ENCODE measurements at regions not wholly inside any gene's neighbourhood (a gene's known extent, or its start where the extent isn't known, plus 50 kb on each side); places are given as distances from the start of the nearest gene placed in this dataset.

DNA sequence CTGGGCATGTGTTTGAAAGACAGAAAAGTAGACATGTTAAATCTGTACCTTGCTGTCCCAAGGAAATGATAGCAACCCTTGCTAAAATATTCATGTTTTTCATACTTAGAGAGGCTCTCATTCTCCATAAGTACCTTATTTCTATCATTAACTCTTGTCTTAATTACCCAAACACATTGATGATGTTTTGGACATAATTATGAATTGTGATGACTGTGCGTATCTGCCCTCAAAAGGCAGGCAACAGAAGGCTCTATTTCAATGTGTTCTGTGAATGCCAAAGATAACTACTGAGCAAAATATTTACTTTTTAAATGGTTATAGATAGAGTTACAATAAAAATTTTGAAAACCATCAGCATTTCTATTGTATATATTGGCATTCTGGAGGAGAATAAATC is 1263.8 kb downstream of the ZPLD1 start:
- Histone ChIP-seq H3K27ac (ENCODE audit: low read depth in 1 of 2, low read length in 1 of 2) (no peak overlapping the region), H3K9me3 (ENCODE audit: control insufficient read depth in 2 of 2, insufficient read depth in 1 of 2, low read length in 1 of 2) (no peaks in the 10 kb centered on the region), H3K27me3 (ENCODE audit: control insufficient read depth in 2 of 2, insufficient read depth in 1 of 2, low read length in 1 of 2) (no peaks in the 10 kb centered on the region), H3K36me3 (ENCODE audit: control insufficient read depth in 2 of 2, insufficient read depth in 2 of 2, low read length in 1 of 2) (no peaks in the 10 kb centered on the region), H3K4me1 (ENCODE audit: control insufficient read depth in 2 of 2, insufficient read depth in 2 of 2, low read length in 2 of 2) (no peaks in the 10 kb centered on the region), H3K4me3 (ENCODE audit: low read length in 2 of 2) (no peak overlapping the region)
- 95% methylated on average over 1 of the region's 1 CpG for WGBS
- DNase-seq (ENCODE audit: low read depth in 6 of 9, low spot score in 9 of 9): no peak

GRCh38 chr3:103699228-103699627 is 1264.4 kb downstream of the ZPLD1 start:
- H3K4me1 ChIP-seq (ENCODE audit: control insufficient read depth in 2 of 2, insufficient read depth in 2 of 2, low read length in 2 of 2): no peaks in the 10 kb centered on the region
- H3K9me3 ChIP-seq (ENCODE audit: control insufficient read depth in 2 of 2, insufficient read depth in 1 of 2, low read length in 1 of 2): no peaks in the 10 kb centered on the region
- H3K36me3 ChIP-seq (ENCODE audit: control insufficient read depth in 2 of 2, insufficient read depth in 2 of 2, low read length in 1 of 2): no peaks in the 10 kb centered on the region
- DNase-seq (ENCODE audit: low read depth in 6 of 9, low spot score in 9 of 9): no peak
- no peaks in the 10 kb centered on the region for H3K27me3 ChIP-seq (ENCODE audit: control insufficient read depth in 2 of 2, insufficient read depth in 1 of 2, low read length in 1 of 2)
- H3K27ac ChIP-seq (ENCODE audit: low read depth in 1 of 2, low read length in 1 of 2): no peak overlapping the region
- no peak overlapping the region for H3K4me3 ChIP-seq (ENCODE audit: low read length in 2 of 2)
- 97% methylated on average over 3 of the region's 3 CpGs for WGBS

DNA sequence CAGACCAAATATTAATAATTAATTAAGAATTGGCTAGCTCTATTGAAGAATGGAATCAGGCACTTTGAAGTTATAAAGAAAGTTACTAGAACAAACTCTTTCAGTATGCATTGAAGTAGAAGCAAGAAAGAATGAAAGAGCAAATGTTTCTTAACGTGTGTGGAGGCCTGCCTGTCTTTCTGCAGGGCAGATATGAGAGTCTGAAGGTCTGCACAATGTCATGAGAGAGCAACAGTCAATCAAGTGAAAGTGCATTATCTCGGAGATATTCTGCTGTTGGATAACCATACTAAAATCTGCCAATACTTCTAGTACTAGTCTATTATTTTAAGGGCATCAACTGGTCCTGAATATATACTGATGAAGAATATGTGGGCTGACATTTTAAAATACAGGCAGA is 1270.8 kb downstream of the ZPLD1 start:
- 78% methylated on average over 2 of the region's 2 CpGs for WGBS

GRCh38 chr3:103706671-103707070 is 1271.9 kb downstream of the ZPLD1 start:
- 86% methylated on average over 1 of the region's 1 CpG for WGBS
- no peaks in the 10 kb centered on the region for H3K27me3 ChIP-seq (ENCODE audit: control insufficient read depth in 2 of 2, insufficient read depth in 1 of 2, low read length in 1 of 2)
- H3K9me3 ChIP-seq (ENCODE audit: control insufficient read depth in 2 of 2, insufficient read depth in 1 of 2, low read length in 1 of 2): no peaks in the 10 kb centered on the region
- DNase-seq (ENCODE audit: low read depth in 6 of 9, low spot score in 9 of 9): no peak
- no peak overlapping the region for H3K4me3 ChIP-seq (ENCODE audit: low read length in 2 of 2)
- no peaks in the 10 kb centered on the region for H3K4me1 ChIP-seq (ENCODE audit: control insufficient read depth in 2 of 2, insufficient read depth in 2 of 2, low read length in 2 of 2)
- no peak overlapping the region for H3K27ac ChIP-seq (ENCODE audit: low read depth in 1 of 2, low read length in 1 of 2)
- no peaks in the 10 kb centered on the region for H3K36me3 ChIP-seq (ENCODE audit: control insufficient read depth in 2 of 2, insufficient read depth in 2 of 2, low read length in 1 of 2)

More for the DNA sequence above, 1270.8 kb downstream of the ZPLD1 start:
- Histone ChIP-seq H3K4me3 (ENCODE audit: low read length in 2 of 2) (no peak overlapping the region), H3K27ac (ENCODE audit: low read depth in 1 of 2, low read length in 1 of 2) (no peak overlapping the region), H3K4me1 (ENCODE audit: control insufficient read depth in 2 of 2, insufficient read depth in 2 of 2, low read length in 2 of 2) (no peaks in the 10 kb centered on the region), H3K36me3 (ENCODE audit: control insufficient read depth in 2 of 2, insufficient read depth in 2 of 2, low read length in 1 of 2) (no peaks in the 10 kb centered on the region), H3K27me3 (ENCODE audit: control insufficient read depth in 2 of 2, insufficient read depth in 1 of 2, low read length in 1 of 2) (no peaks in the 10 kb centered on the region), H3K9me3 (ENCODE audit: control insufficient read depth in 2 of 2, insufficient read depth in 1 of 2, low read length in 1 of 2) (no peaks in the 10 kb centered on the region)
- no peak for DNase-seq (ENCODE audit: low read depth in 6 of 9, low spot score in 9 of 9)

GRCh38 chr3:103711670-103712069 is 1276.9 kb downstream of the ZPLD1 start:
- 94% methylated on average over 5 of the region's 5 CpGs for WGBS
- no peak for DNase-seq (ENCODE audit: low read depth in 6 of 9, low spot score in 9 of 9)
- H3K36me3 ChIP-seq (ENCODE audit: control insufficient read depth in 2 of 2, insufficient read depth in 2 of 2, low read length in 1 of 2): no peaks in the 10 kb centered on the region
- H3K9me3 ChIP-seq (ENCODE audit: control insufficient read depth in 2 of 2, insufficient read depth in 1 of 2, low read length in 1 of 2): no peaks in the 10 kb centered on the region
- no peak overlapping the region for H3K4me3 ChIP-seq (ENCODE audit: low read length in 2 of 2)
- no peaks in the 10 kb centered on the region for H3K27me3 ChIP-seq (ENCODE audit: control insufficient read depth in 2 of 2, insufficient read depth in 1 of 2, low read length in 1 of 2)
- H3K4me1 ChIP-seq (ENCODE audit: control insufficient read depth in 2 of 2, insufficient read depth in 2 of 2, low read length in 2 of 2): no peaks in the 10 kb centered on the region
- H3K27ac ChIP-seq (ENCODE audit: low read depth in 1 of 2, low read length in 1 of 2): no peak overlapping the region

DNA sequence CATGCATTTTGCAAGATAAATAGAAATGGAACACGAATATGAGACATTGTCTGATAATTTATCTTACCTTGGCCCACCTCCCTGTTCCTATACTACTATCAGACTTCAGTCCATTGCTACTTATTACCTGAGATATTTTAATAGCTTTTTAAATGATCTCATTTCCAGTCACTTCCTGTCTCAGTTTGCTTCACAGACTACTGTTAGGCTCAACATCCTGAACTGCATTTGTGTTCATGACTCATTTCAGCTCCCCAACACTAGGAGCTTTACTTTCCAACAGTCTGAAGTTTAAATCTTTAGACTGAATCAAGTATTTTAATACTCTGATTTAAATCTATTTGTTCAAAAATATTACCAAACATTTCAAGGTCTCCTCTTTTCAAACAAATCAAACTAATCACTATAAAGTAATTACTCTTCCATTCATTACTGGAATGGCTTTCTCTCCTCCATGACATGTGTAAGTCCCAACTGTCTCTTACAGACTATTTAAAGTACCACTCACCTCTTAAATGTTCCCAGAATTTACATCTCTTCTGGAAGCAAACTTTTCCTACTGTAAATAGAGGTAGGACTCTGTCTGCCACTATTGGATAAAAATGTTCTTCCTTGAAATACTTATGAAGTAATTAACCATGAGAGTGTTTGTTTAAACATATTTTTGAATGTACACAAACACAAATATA is 1277.6 kb downstream of the ZPLD1 start:
- no peak overlapping the region for H3K4me3 ChIP-seq (ENCODE audit: low read length in 2 of 2)
- no peaks in the 10 kb centered on the region for H3K4me1 ChIP-seq (ENCODE audit: control insufficient read depth in 2 of 2, insufficient read depth in 2 of 2, low read length in 2 of 2)
- H3K27ac ChIP-seq (ENCODE audit: low read depth in 1 of 2, low read length in 1 of 2): no peak overlapping the region
- H3K27me3 ChIP-seq (ENCODE audit: control insufficient read depth in 2 of 2, insufficient read depth in 1 of 2, low read length in 1 of 2): no peaks in the 10 kb centered on the region
- H3K36me3 ChIP-seq (ENCODE audit: control insufficient read depth in 2 of 2, insufficient read depth in 2 of 2, low read length in 1 of 2): no peaks in the 10 kb centered on the region
- 65% methylated on average over 1 of the region's 1 CpG for WGBS
- no peaks in the 10 kb centered on the region for H3K9me3 ChIP-seq (ENCODE audit: control insufficient read depth in 2 of 2, insufficient read depth in 1 of 2, low read length in 1 of 2)
- no peak for DNase-seq (ENCODE audit: low read depth in 6 of 9, low spot score in 9 of 9)

DNA sequence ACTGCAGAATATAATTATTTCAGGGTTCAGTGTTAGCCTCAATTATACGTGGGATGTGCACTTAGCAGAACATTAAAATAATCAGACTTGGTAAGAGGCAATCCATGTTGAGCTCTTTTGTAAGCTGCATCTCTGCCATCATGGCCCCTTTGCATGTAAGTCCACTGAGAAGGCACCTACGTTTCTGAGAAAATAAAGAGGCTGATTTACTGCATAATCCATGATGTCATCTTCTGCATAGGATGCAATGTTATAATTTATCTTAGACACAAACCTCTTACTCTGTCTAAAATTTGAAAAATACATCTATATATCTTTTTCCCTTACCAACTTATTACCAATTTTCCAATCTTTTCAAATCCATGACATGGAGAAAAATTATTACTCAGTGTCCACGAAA is 1294.7 kb downstream of the ZPLD1 start:
- DNase-seq (ENCODE audit: low read depth in 6 of 9, low spot score in 9 of 9): no peak
- WGBS: 80% methylated on average over 3 of the region's 3 CpGs
- Histone ChIP-seq H3K36me3 (ENCODE audit: control insufficient read depth in 2 of 2, insufficient read depth in 2 of 2, low read length in 1 of 2) (no peaks in the 10 kb centered on the region), H3K4me1 (ENCODE audit: control insufficient read depth in 2 of 2, insufficient read depth in 2 of 2, low read length in 2 of 2) (no peaks in the 10 kb centered on the region), H3K27me3 (ENCODE audit: control insufficient read depth in 2 of 2, insufficient read depth in 1 of 2, low read length in 1 of 2) (no peaks in the 10 kb centered on the region), H3K4me3 (ENCODE audit: low read length in 2 of 2) (no peak overlapping the region), H3K27ac (ENCODE audit: low read depth in 1 of 2, low read length in 1 of 2) (no peak overlapping the region), H3K9me3 (ENCODE audit: control insufficient read depth in 2 of 2, insufficient read depth in 1 of 2, low read length in 1 of 2) (no peaks in the 10 kb centered on the region)

- no peak for DNase-seq (ENCODE audit: low read depth in 6 of 9, low spot score in 9 of 9)
- WGBS: 91% methylated on average over 3 of the region's 3 CpGs
- no peaks in the 10 kb centered on the region for H3K9me3 ChIP-seq (ENCODE audit: control insufficient read depth in 2 of 2, insufficient read depth in 1 of 2, low read length in 1 of 2)
Measured at GRCh38 chr3:103730744-103731143, 1295.9 kb downstream of the ZPLD1 start.

GRCh38 chr3:103752986-103753385 is 1318.2 kb downstream of the ZPLD1 start:
- H3K4me1 ChIP-seq (ENCODE audit: control insufficient read depth in 2 of 2, insufficient read depth in 2 of 2, low read length in 2 of 2): no peaks in the 10 kb centered on the region
- H3K9me3 ChIP-seq (ENCODE audit: control insufficient read depth in 2 of 2, insufficient read depth in 1 of 2, low read length in 1 of 2): no peaks in the 10 kb centered on the region
- DNase-seq (ENCODE audit: low read depth in 6 of 9, low spot score in 9 of 9): no peak
- H3K4me3 ChIP-seq (ENCODE audit: low read length in 2 of 2): no peak overlapping the region
- H3K36me3 ChIP-seq (ENCODE audit: control insufficient read depth in 2 of 2, insufficient read depth in 2 of 2, low read length in 1 of 2): no peaks in the 10 kb centered on the region
- H3K27ac ChIP-seq (ENCODE audit: low read depth in 1 of 2, low read length in 1 of 2): no peak overlapping the region
- H3K27me3 ChIP-seq (ENCODE audit: control insufficient read depth in 2 of 2, insufficient read depth in 1 of 2, low read length in 1 of 2): no peaks in the 10 kb centered on the region

More at GRCh38 chr3:103730744-103731143, 1295.9 kb downstream of the ZPLD1 start:
- Histone ChIP-seq H3K4me1 (ENCODE audit: control insufficient read depth in 2 of 2, insufficient read depth in 2 of 2, low read length in 2 of 2) (no peaks in the 10 kb centered on the region), H3K36me3 (ENCODE audit: control insufficient read depth in 2 of 2, insufficient read depth in 2 of 2, low read length in 1 of 2) (no peaks in the 10 kb centered on the region), H3K4me3 (ENCODE audit: low read length in 2 of 2) (no peak overlapping the region), H3K27ac (ENCODE audit: low read depth in 1 of 2, low read length in 1 of 2) (no peak overlapping the region), H3K27me3 (ENCODE audit: control insufficient read depth in 2 of 2, insufficient read depth in 1 of 2, low read length in 1 of 2) (no peaks in the 10 kb centered on the region)
